ENCODE measurements at regions not wholly inside any gene's neighbourhood (a gene's known extent, or its start where the extent isn't known, plus 50 kb on each side); places are given as distances from the start of the nearest gene placed in this dataset.

DNA sequence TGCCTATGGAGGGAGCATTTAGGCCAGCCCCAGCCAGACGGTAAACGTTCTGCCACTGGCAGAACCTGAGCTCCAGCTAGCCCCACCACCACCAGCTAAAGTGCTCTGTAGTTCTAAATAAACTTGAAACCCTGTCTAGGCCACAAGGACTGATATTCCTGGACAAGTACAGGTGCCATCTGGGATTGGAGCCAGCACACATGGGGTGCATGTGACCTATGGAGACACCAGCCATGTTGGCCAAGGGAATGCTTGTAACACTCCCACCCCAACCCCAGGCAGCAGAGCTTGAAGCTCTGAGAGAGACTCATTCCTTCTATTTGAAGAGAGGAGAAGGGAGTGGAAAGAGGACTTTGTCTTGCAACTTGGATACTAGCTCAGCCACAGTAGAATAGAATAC lies 284.5 kb upstream of the DCBLD2 start:
- no peaks in the 10 kb centered on the region for H3K9me3 Mint-ChIP-seq (ENCODE audit: low read depth)
- no peaks in the 10 kb centered on the region for H3K27me3 Mint-ChIP-seq
- H3K27ac Mint-ChIP-seq: no peak overlapping the region
- H3K4me1 Mint-ChIP-seq (ENCODE audit: low read depth): no peaks in the 10 kb centered on the region
- H3K36me3 Mint-ChIP-seq (ENCODE audit: insufficient read depth): no peaks in the 10 kb centered on the region
- no peak overlapping the region for H3K4me3 Mint-ChIP-seq (ENCODE audit: low read depth)
- TF ChIP-seq, protein P1, sequence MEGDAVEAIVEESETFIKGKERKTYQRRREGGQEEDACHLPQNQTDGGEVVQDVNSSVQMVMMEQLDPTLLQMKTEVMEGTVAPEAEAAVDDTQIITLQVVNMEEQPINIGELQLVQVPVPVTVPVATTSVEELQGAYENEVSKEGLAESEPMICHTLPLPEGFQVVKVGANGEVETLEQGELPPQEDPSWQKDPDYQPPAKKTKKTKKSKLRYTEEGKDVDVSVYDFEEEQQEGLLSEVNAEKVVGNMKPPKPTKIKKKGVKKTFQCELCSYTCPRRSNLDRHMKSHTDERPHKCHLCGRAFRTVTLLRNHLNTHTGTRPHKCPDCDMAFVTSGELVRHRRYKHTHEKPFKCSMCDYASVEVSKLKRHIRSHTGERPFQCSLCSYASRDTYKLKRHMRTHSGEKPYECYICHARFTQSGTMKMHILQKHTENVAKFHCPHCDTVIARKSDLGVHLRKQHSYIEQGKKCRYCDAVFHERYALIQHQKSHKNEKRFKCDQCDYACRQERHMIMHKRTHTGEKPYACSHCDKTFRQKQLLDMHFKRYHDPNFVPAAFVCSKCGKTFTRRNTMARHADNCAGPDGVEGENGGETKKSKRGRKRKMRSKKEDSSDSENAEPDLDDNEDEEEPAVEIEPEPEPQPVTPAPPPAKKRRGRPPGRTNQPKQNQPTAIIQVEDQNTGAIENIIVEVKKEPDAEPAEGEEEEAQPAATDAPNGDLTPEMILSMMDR (IDR thresholded peaks at IDR 0.05; ENCODE audit: unreplicated experiment): no peak
- no peak for DNase-seq (ENCODE audit: low spot score, unreplicated experiment)

DNA sequence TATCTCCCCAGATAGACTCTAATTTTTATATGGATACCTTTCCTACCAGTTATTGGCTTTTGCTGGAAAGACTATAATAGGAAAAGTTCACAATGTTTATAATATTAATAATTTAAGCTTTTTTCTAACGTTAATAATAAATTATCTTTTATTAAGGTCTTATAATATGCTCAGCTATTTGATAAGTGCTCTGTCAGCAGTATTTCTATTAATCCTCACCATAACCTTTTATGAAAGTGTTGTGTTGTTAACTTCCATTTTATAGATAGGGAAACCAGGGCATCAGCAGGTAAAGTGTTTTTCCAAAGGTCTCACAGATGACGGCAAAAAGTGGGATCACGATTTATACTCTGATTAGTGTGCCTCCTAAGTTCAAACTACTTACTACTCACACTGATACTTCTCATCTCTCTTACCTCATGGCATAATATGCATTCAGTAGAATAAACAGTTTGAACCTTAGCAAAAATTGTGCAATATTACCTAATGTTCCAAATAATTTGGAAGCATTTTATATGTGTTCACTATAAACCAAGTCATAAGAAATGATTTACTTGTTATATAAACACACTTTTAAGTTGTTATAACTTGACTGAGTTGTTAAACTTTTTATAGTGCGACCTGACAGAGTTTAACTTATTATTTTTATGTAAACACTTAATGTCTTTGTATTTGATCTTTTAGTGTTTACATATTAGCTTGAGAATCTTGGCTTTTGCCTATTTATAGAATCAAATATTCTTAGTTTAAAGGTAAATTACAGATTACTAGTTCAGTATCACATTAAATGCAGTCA lies 274.9 kb upstream of the DCBLD2 start:
- TF ChIP-seq, protein P1 (IDR thresholded peaks at IDR 0.05; ENCODE audit: unreplicated experiment): no peak
- no peaks in the 10 kb centered on the region for H3K27me3 Mint-ChIP-seq

DNA sequence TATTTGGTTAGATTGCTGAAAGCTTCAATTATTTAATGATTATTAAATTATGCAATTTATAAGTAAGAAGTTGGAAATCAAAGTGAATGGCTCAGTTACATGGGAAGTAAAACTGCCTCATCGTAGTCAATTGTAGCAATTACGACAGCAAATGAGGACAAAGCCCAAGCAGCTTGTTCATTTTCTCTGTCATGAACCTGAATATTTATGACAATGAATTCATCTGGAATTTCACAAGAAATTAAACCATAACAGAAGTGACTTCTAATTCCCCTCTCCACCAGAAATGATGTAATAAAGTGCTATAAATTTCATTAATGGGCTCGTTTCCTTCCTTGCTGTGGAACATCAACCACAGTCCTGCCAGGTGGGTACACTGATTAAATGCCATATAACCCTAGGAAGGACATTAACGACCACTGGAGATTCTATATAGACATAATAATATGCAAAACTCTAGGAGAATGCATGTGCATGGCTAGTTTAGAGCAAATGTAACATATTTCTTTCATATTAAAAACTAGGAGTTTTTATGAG lies 273.8 kb upstream of the DCBLD2 start:
- no peak overlapping the region for H3K27ac Mint-ChIP-seq
- TF ChIP-seq, protein P1 (IDR thresholded peaks at IDR 0.05; ENCODE audit: unreplicated experiment): no peak
- no peaks in the 10 kb centered on the region for H3K4me1 Mint-ChIP-seq (ENCODE audit: low read depth)
- H3K4me3 Mint-ChIP-seq (ENCODE audit: low read depth): no peak overlapping the region
- no peaks in the 10 kb centered on the region for H3K27me3 Mint-ChIP-seq
- DNase-seq (ENCODE audit: low spot score, unreplicated experiment): no peak
- H3K36me3 Mint-ChIP-seq (ENCODE audit: insufficient read depth): no peaks in the 10 kb centered on the region
- no peaks in the 10 kb centered on the region for H3K9me3 Mint-ChIP-seq (ENCODE audit: low read depth)

More for the DNA sequence above, 274.9 kb upstream of the DCBLD2 start:
- no peaks in the 10 kb centered on the region for H3K9me3 Mint-ChIP-seq (ENCODE audit: low read depth)
- no peaks in the 10 kb centered on the region for H3K36me3 Mint-ChIP-seq (ENCODE audit: insufficient read depth)
- H3K4me1 Mint-ChIP-seq (ENCODE audit: low read depth): no peaks in the 10 kb centered on the region
- no peak overlapping the region for H3K4me3 Mint-ChIP-seq (ENCODE audit: low read depth)
- no peak overlapping the region for H3K27ac Mint-ChIP-seq
- DNase-seq (ENCODE audit: low spot score, unreplicated experiment): no peak

DNA sequence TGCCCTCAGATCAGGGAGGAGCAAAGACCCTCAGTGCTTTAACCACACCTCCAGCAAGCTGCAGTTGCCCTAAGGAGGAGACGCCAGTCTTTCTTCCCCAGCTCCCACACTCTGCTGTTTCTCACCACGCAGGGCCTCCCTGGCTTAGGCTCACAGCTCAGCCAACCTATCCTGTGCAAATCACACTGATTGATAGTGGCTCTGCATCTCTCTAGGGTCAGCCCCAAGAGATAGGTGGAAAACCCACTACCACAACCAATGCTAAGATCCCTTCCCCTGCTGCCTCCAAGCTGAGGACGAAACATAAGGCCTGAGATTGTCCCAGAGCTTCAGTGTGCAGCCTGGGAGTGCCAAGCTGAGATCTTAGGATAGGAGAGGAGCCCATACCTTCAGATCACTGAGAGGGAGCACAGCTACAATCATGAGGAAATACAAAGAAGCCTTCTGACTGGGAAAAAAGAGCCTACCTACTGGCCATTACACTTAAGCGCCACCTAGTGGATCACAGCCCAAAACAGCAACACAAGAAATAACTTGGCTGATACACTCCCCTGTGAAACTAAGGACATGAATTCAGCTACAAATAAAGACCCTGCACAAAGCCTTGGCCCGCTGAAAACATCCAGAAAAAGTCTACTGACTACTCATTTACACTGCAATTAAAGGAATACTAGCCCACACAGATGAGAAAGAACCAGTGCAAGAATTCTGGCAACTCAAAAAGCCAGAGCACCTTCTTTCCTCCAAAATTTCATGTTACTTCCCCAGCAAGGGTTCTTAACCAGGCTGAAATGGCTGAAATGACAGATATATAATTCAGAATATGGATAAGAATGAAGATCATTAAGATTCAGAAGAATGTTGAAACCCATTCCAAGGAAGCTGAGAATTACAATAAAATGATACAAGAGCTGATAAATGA lies 271.5 kb upstream of the DCBLD2 start:
- H3K9me3 Mint-ChIP-seq (ENCODE audit: low read depth): no peaks in the 10 kb centered on the region
- H3K27ac Mint-ChIP-seq: no peak overlapping the region
- TF ChIP-seq, protein P1 (IDR thresholded peaks at IDR 0.05; ENCODE audit: unreplicated experiment): peak; percentile 83
- DNase-seq (ENCODE audit: low spot score, unreplicated experiment): no peak
- H3K4me1 Mint-ChIP-seq (ENCODE audit: low read depth): no peaks in the 10 kb centered on the region
- no peaks in the 10 kb centered on the region for H3K36me3 Mint-ChIP-seq (ENCODE audit: insufficient read depth)
- H3K4me3 Mint-ChIP-seq (ENCODE audit: low read depth): no peak overlapping the region
- H3K27me3 Mint-ChIP-seq: no peaks in the 10 kb centered on the region

DNA sequence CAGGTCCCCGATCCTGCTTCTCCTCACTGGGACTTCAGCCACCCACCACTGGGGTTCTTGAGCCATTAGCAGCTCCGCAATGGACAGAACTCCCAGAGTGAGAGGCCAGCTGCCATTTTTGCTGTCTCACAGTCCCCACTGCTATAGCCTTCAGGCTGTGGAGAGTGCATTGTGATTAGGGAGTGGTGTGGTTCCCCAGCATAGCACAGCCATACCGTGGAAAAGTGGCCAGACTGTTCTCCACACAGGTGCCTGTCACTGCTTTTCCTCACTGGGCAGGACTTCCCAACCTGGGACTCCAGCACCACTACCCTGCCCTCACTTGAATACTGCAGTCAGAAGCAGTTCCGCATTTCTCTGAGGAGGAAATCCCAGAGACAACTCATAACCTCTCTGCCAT lies 270.3 kb upstream of the DCBLD2 start:
- Mint-ChIP-seq H3K27ac (no peak overlapping the region), H3K4me3 (ENCODE audit: low read depth) (no peak overlapping the region), H3K9me3 (ENCODE audit: low read depth) (no peaks in the 10 kb centered on the region), H3K36me3 (ENCODE audit: insufficient read depth) (no peaks in the 10 kb centered on the region), H3K27me3 (no peaks in the 10 kb centered on the region), H3K4me1 (ENCODE audit: low read depth) (no peaks in the 10 kb centered on the region)
- TF ChIP-seq, protein P1 (IDR thresholded peaks at IDR 0.05; ENCODE audit: unreplicated experiment): no peak
- no peak for DNase-seq (ENCODE audit: low spot score, unreplicated experiment)

All from progenitor cell of endocrine pancreas (in vitro differentiated cells).